AG04450 (cell line): ENCODE measurements at regions not wholly inside any gene's neighbourhood (a gene's known extent, or its start where the extent isn't known, plus 50 kb on each side); places are given as distances from the start of the nearest gene placed in this dataset.

Source experiments
- CTCF ChIA-PET: fragments of 300-600, 350-600 bp; formaldehyde crosslinking; extraction: SDS; loops from one replicate; lab custom pipeline; 2022; ENCODE audit warnings: antibody characterized with exemption, inconsistent platforms; lab: Charles Lee
- POLR2A ChIA-PET: fragments of 350-600 bp; formaldehyde crosslinking; extraction: SDS; loops from one replicate; lab custom pipeline; 2021; ENCODE audit warnings: antibody characterized with exemption, inconsistent platforms; lab: Yijun Ruan, JAX
- DNase-seq: peaks from one replicate; pipeline ENCODE4 v3.0.0-alpha.2; 2011; ENCODE audit warnings: low read depth, low spot score
- H3K27ac ChIP-seq: one replicate; pipeline ENCODE4 v1.5.1; 2012; ENCODE audit warnings: low read depth, low read length, control low read depth
- H3K27me3 ChIP-seq: one replicate; pipeline ENCODE4 v1.6.0; 2012; ENCODE audit warnings: low read length; ENCODE audit not compliant: control insufficient read depth, insufficient read depth
- H3K4me3 ChIP-seq: 2 replicates; pipeline ENCODE4 v1.5.1; 2011; ENCODE audit warnings: mild to moderate bottlenecking, low read depth, low read length, control low read depth
- H3K9me3 ChIP-seq: 2 replicates; pipeline ENCODE4 v1.5.1; 2012; ENCODE audit warnings: low read length; ENCODE audit not compliant: control insufficient read depth, insufficient read depth
- TF ChIP-seq, protein P1 (sequence below): IDR thresholded peaks from 2 replicates; pipeline ENCODE4 v1.5.1; 2011; ENCODE audit warnings: low read depth, low read length, control low read depth, inconsistent platforms

DNA sequence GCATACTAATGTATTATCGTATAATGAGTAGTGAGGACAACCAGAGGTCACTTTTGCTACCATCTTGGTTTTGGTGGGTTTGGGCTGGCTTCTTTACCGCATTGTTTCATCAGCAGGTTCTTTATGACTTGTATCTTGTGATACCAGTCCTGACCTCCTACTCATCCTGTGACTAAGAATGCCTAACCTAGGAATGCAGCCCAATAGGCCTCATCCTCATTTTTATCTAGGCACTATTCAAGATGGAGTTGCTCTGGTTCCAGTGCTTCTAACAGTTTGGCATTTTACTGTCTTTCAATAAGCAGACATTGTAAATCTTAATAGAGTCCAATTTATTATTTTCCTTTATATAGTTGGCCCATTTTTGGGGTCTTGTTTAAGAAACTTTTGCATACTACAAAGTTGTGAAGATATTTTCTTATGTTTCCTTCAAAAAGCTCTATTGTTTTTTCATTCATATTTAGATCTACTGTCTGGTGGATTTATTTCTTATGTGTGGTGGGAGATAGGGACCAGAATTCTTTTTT lies 60.8 kb upstream of the RNU6-1 start:
- ChIA-PET POLR2A (no interaction called here), CTCF (no interaction called here)
- TF ChIP-seq, protein P1, sequence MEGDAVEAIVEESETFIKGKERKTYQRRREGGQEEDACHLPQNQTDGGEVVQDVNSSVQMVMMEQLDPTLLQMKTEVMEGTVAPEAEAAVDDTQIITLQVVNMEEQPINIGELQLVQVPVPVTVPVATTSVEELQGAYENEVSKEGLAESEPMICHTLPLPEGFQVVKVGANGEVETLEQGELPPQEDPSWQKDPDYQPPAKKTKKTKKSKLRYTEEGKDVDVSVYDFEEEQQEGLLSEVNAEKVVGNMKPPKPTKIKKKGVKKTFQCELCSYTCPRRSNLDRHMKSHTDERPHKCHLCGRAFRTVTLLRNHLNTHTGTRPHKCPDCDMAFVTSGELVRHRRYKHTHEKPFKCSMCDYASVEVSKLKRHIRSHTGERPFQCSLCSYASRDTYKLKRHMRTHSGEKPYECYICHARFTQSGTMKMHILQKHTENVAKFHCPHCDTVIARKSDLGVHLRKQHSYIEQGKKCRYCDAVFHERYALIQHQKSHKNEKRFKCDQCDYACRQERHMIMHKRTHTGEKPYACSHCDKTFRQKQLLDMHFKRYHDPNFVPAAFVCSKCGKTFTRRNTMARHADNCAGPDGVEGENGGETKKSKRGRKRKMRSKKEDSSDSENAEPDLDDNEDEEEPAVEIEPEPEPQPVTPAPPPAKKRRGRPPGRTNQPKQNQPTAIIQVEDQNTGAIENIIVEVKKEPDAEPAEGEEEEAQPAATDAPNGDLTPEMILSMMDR, result no peak
- no peak for DNase-seq
- H3K27ac ChIP-seq, result no peak overlapping the region
- H3K4me3 ChIP-seq, result no peak overlapping the region
- H3K27me3 ChIP-seq, result peaks cover 9% of the 10 kb centered on the region
- peaks cover 2% of the 10 kb centered on the region; the same call in 1 of the 2 replicates for H3K9me3 ChIP-seq

DNA sequence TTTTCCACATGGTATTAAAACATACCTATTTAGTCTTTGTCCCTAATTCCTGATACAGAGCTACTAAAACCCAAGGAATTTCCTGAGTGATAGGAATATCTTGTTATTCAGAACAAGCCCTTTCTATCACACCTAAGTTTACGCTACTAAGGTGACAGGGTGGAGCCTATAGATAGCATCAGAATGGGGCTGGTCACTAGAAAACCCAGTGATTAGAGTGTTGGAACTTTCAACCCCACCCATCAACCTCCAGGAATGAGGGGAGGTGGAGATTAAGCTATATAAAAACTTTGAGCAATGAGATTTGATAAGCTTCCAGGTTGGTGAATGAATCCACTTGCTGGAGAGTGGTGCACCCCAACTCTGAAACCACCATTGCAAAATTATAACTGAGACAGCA lies 62.1 kb upstream of the RNU6-1 start:
- TF ChIP-seq, protein P1, result no peak
- ChIA-PET CTCF (no interaction called here), POLR2A (no interaction called here)
- no peak for DNase-seq
- Histone ChIP-seq H3K27me3 (peaks cover 3% of the 10 kb centered on the region), H3K9me3 (no peaks in the 10 kb centered on the region), H3K4me3 (no peak overlapping the region), H3K27ac (no peak overlapping the region)

DNA sequence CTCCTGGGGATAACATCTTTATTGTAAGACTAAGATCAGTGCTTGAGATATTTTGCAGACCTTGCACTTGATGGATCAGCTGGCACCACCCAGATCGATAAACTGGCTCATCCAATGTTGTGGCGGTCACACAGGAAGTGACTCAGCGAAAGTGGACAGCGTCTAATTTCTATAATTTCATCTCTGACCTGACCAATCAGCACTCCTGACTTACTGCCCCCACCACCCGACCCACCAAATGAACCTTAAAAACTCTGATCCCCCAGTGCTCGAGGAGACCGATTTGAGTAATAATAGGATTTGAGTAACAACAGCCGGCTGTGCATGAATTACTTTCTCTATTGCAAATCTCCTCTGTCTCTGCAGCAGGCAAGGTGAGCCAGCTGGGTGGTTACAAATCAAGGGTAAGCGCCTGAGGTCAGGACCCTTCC lies 62.7 kb upstream of the RNU6-1 start:
- no peak for DNase-seq
- CTCF ChIA-PET, result no interaction called here

DNA sequence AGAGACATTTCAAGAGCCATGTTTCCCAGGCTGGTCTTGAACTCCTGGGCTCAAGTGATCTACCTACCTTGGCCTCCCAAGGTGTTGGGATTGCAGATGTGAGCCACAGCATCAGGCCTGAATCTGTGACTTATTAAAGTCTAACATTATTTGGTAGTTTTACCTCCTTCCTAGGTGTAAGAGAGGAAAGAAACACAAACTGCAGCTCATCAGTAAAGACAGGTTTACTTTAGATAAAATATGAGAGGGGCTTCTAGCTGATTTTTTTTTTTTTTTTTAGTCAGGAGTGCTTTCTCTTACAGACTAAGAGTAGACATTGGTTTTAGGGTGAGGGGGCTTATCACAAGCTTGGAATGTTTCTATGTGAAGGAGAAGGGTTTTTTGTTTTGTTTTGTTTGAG lies 63.9 kb upstream of the RNU6-1 start:
- ChIA-PET CTCF (no interaction called here), POLR2A (no interaction called here)
- no peak overlapping the region for H3K27ac ChIP-seq
- DNase-seq, result no peak
- no peaks in the 10 kb centered on the region for H3K9me3 ChIP-seq
- TF ChIP-seq, protein P1, result no peak
- H3K27me3 ChIP-seq, result peaks cover 3% of the 10 kb centered on the region
- H3K4me3 ChIP-seq, result no peak overlapping the region

More for the DNA sequence above, 62.7 kb upstream of the RNU6-1 start:
- peaks cover 3% of the 10 kb centered on the region for H3K27me3 ChIP-seq
- H3K9me3 ChIP-seq, result no peaks in the 10 kb centered on the region
- TF ChIP-seq, protein P1, result no peak
- POLR2A ChIA-PET, result no interaction called here
- no peak overlapping the region for H3K4me3 ChIP-seq
- no peak overlapping the region for H3K27ac ChIP-seq

DNA sequence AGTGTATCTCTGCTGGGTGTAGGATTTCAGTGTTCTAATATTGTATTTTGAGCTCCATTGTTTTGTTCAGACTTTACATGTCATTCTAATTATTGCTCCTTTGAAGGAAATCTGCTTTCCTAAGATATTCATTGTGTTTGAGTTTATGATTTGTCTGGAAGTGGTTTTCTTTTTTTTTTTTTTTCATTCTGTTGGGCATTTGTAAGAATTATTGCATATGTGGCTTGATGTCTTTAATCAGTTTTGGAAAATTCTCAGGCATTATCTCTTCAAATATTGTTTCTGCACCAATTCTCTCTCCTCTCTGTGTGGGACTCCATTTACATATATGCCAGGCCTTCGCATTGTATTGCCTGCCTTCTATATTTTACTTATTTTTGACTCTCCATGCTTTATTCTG lies 65.8 kb upstream of the RNU6-1 start:
- Histone ChIP-seq H3K9me3 (peaks cover 6% of the 10 kb centered on the region; the same call in 1 of the 2 replicates), H3K4me3 (no peak overlapping the region), H3K27ac (no peak overlapping the region), H3K27me3 (peaks cover 3% of the 10 kb centered on the region)
- TF ChIP-seq, protein P1, result no peak
- no peak for DNase-seq
- ChIA-PET POLR2A (no interaction called here), CTCF (no interaction called here)
